A673 (cell line): ENCODE measurements at regions not wholly inside any gene's neighbourhood (a gene's known extent, or its start where the extent isn't known, plus 50 kb on each side); places are given as distances from the start of the nearest gene placed in this dataset.

Experiments
- BruUV-seq: library from RNA; stranded (reverse); fragments of 400-500 nt; replicated peaks from 2 replicates; lab custom pipeline; 2021; lab: Mats Ljungman, UMichigan
- CTCF ChIA-PET: fragments of 300-600 bp; sonication (Branson Sonifier 250); formaldehyde crosslinking; loops from one replicate; lab custom pipeline; 2022; ENCODE audit warnings: antibody characterized with exemption; lab: Charles Lee
- POLR2A ChIA-PET: fragments of 300-600 bp; sonication (Branson Sonifier 250); formaldehyde crosslinking; loops from one replicate; lab custom pipeline; 2022; ENCODE audit warnings: antibody characterized with exemption; ENCODE audit not compliant: low non-redundant PET; lab: Charles Lee
- DNase-seq: peaks from one replicate; pipeline ENCODE4 v3.0.0-alpha.2; 2015; ENCODE audit warnings: low spot score
- H3K27ac ChIP-seq: fragments of 200-600 bp; sonication (generic); 2 replicates; pipeline ENCODE4 v1.5.1; 2016; ENCODE audit warnings: mixed run types, low read depth, mild to moderate bottlenecking, mixed read lengths, antibody characterized with exemption, low read length; ENCODE audit not compliant: poor library complexity, severe bottlenecking
- H3K27me3 ChIP-seq: fragments of 200-600 bp; sonication (generic); replicated peaks from 2 replicates; pipeline ENCODE4 v1.6.1; 2017; ENCODE audit warnings: mixed run types, low read depth, mild to moderate bottlenecking, mixed read lengths, antibody characterized with exemption, low read length; ENCODE audit not compliant: insufficient read depth, poor library complexity
- H3K36me3 ChIP-seq: fragments of 200-600 bp; sonication (generic); 2 replicates; pipeline ENCODE4 v1.6.1; 2016; ENCODE audit warnings: mixed run types, mild to moderate bottlenecking, mixed read lengths, antibody characterized with exemption, low read length; ENCODE audit not compliant: insufficient read depth, poor library complexity, severe bottlenecking
- H3K4me1 ChIP-seq: fragments of 200-600 bp; sonication (generic); 2 replicates; pipeline ENCODE4 v1.6.1; 2017; ENCODE audit warnings: mixed run types, mild to moderate bottlenecking, mixed read lengths, antibody characterized with exemption, low read length; ENCODE audit not compliant: insufficient read depth, poor library complexity, severe bottlenecking
- H3K4me3 ChIP-seq: fragments of 200-600 bp; sonication (generic); 2 replicates; pipeline ENCODE4 v1.5.1; 2016; ENCODE audit warnings: low read depth, mixed run types, mild to moderate bottlenecking, mixed read lengths, low read length; ENCODE audit not compliant: poor library complexity, severe bottlenecking
- H3K9me3 ChIP-seq: fragments of 200-600 bp; sonication (generic); 2 replicates; pipeline ENCODE4 v1.6.1; 2016; ENCODE audit warnings: mixed run types, low read depth, mild to moderate bottlenecking, mixed read lengths, antibody characterized with exemption, low read length; ENCODE audit not compliant: poor library complexity, severe bottlenecking
- CTCF ChIP-seq: fragments of 300-800, 200-600 bp; sonication (generic); conservative IDR thresholded peaks from 2 replicates; pipeline ENCODE4 v1.5.1; 2017; ENCODE audit warnings: low read depth, mild to moderate bottlenecking, antibody characterized with exemption, low read length, moderate library complexity, mixed read lengths
- EZH2 ChIP-seq: fragments of 200-600 bp; sonication (generic); IDR thresholded peaks from 2 replicates; pipeline ENCODE4 v1.6.1; 2017; ENCODE audit warnings: borderline replicate concordance, low read depth, mild to moderate bottlenecking, mixed read lengths, antibody characterized with exemption, low read length; ENCODE audit not compliant: poor library complexity, severe bottlenecking
- intact Hi-C: fragments of 100-400 bp; cut with micrococcal nuclease; formaldehyde crosslinking; loops from one replicate; pipeline ENCODE4 v1.10.0; 2022; ENCODE audit not compliant: unreplicated experiment

- H3K27me3 ChIP-seq: no peaks in the 10 kb centered on the region
- BruUV-seq: no TSS peak
- intact Hi-C loops: no loop called here
- TF ChIP-seq CTCF: no peak
- TF ChIP-seq EZH2: no peak
- H3K36me3 ChIP-seq: no peaks in the 10 kb centered on the region
- H3K27ac ChIP-seq: no peak overlapping the region
- CTCF ChIA-PET: no interaction called here
- H3K9me3 ChIP-seq: no peaks in the 10 kb centered on the region
- H3K4me1 ChIP-seq: no peaks in the 10 kb centered on the region
- POLR2A ChIA-PET: no interaction called here
- no peak for DNase-seq
- H3K4me3 ChIP-seq: no peak overlapping the region
Measured at GRCh38 chrX:86914569-86914968, 603.0 kb upstream of the KLHL4 start.

- DNase-seq: no peak
- POLR2A ChIA-PET: no interaction called here
- Histone ChIP-seq H3K27ac (no peak overlapping the region), H3K27me3 (no peaks in the 10 kb centered on the region), H3K4me1 (no peaks in the 10 kb centered on the region), H3K36me3 (no peaks in the 10 kb centered on the region), H3K9me3 (no peaks in the 10 kb centered on the region), H3K4me3 (no peak overlapping the region)
- no peak for TF ChIP-seq EZH2
- no peak for TF ChIP-seq CTCF
- intact Hi-C loops: no loop called here
- CTCF ChIA-PET: no interaction called here
- BruUV-seq: no TSS peak
Measured at GRCh38 chrX:86917959-86918358, 599.6 kb upstream of the KLHL4 start.

- POLR2A ChIA-PET: no interaction called here
- BruUV-seq: no TSS peak
- H3K27ac ChIP-seq: no peak overlapping the region
Measured at GRCh38 chrX:86930419-86930818, 587.2 kb upstream of the KLHL4 start.

More at GRCh38 chrX:86930419-86930818, 587.2 kb upstream of the KLHL4 start:
- H3K27me3 ChIP-seq: no peaks in the 10 kb centered on the region
- H3K9me3 ChIP-seq: no peaks in the 10 kb centered on the region
- no peak for DNase-seq
- H3K4me1 ChIP-seq: no peaks in the 10 kb centered on the region
- no peak overlapping the region for H3K4me3 ChIP-seq
- CTCF ChIA-PET: no interaction called here
- H3K36me3 ChIP-seq: no peaks in the 10 kb centered on the region
- intact Hi-C loops: no loop called here
- TF ChIP-seq CTCF: no peak
- no peak for TF ChIP-seq EZH2
